ENCODE measurements at regions not wholly inside any gene's neighbourhood (a gene's known extent, or its start where the extent isn't known, plus 50 kb on each side); places are given as distances from the start of the nearest gene placed in this dataset.

DNA sequence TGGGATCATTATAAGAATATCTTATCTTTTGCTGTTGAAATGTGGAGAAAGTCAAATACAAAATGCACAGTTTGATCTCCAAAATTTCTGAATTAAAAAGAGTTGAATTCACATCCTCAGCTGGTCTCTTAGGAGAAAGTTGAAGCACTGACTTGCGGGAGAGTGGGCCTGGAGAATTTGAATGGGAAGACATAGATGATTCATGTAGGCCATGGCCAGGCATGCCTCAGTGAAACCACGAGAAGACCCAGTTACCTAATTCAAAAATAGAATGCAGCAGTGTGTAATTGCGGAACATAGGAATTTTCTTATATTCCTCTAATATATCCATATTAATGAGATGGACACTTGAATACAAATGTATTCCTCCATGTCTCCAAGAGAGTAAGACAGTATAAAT, 53.0 kb upstream of the DTNBP1 start:
- DNase-seq: no peak

GRCh38 chr6:15715060-15715459, 52.2 kb upstream of the DTNBP1 start:
- no peak for DNase-seq

- no peak for DNase-seq
These were observed 51.8 kb upstream of the DTNBP1 start for GRCh38 chr6:15714658-15715057.

GRCh38 chr6:15713325-15713724, 50.5 kb upstream of the DTNBP1 start:
- no peak for DNase-seq

DNA sequence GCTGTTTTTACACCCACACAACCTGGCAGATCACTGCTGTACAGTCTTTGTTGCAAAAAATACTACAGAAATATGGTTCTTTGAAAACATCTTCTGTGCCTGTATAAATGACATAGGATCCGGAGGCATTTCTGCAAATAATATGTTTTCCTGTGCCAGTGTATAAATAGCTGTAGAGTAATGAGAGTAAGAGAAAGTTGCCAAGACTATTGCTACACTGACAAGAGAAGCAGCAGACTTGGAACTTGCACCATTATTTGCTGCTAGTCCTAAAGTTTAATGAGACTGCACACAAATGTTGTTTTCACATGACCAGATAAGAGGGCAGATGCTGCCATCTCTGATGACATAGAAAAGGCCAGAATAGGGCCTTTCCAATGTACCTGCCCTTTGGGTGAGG, 50.0 kb upstream of the DTNBP1 start:
- no peak for DNase-seq
